Lower lobe of right lung (tissue), 2 donors: ENCODE measurements at regions not wholly inside any gene's neighbourhood (a gene's known extent, or its start where the extent isn't known, plus 50 kb on each side); places are given as distances from the start of the nearest gene placed in this dataset.

Experiments
- ATAC-seq, 2 donors: fragments of 200-7000 bp; cut with Tn5 transposase; one replicate each; pipeline ENCODE4 v1.9.1; 2020 to 2022; ENCODE audit warnings: mild to moderate bottlenecking in 2 of 2, moderate library complexity in 2 of 2
- DNase-seq: peaks from one replicate; pipeline ENCODE4 v3.0.0-alpha.2; 2020
- H3K27ac ChIP-seq: fragments of 200-600 bp; one replicate; pipeline ENCODE4 v1.8.0; 2022
- H3K27me3 ChIP-seq: fragments of 200-600 bp; one replicate; pipeline ENCODE4 v1.8.0; 2022; ENCODE audit warnings: low read depth
- H3K36me3 ChIP-seq: fragments of 200-600 bp; one replicate; pipeline ENCODE4 v1.8.0; 2022; ENCODE audit warnings: mild to moderate bottlenecking
- H3K4me1 ChIP-seq: fragments of 200-600 bp; one replicate; pipeline ENCODE4 v1.8.0; 2022
- H3K4me3 ChIP-seq: fragments of 200-600 bp; one replicate; pipeline ENCODE4 v1.8.0; 2022; ENCODE audit warnings: mild to moderate bottlenecking
- H3K9me3 ChIP-seq: fragments of 200-600 bp; one replicate; pipeline ENCODE4 v1.8.0; 2022
- CTCF ChIP-seq: fragments of 200-600 bp; IDR thresholded peaks from one replicate; pipeline ENCODE4 v1.8.0; 2022; ENCODE audit warnings: antibody characterized with exemption, mild to moderate bottlenecking
- intact Hi-C: fragments of 100-400 bp; cut with DNase I; formaldehyde crosslinking; loops from one replicate; pipeline ENCODE4 v1.11.0; 2022
- donor health status: DM: no; HTN: yes; CAD: no; lungs with severe emphysema.

GRCh38 chr14:54226103-54226502 lies 170.7 kb upstream of the CDKN3 start:
- no peak for ATAC-seq
- TF ChIP-seq CTCF: no peak

GRCh38 chr14:54226558-54226957 lies 170.2 kb upstream of the CDKN3 start:
- intact Hi-C loops: no loop called here
- no peaks in the 10 kb centered on the region for H3K4me1 ChIP-seq
- H3K27me3 ChIP-seq: peaks cover 3% of the 10 kb centered on the region
- H3K27ac ChIP-seq: no peak overlapping the region
- H3K9me3 ChIP-seq: no peaks in the 10 kb centered on the region
- ATAC-seq: no peak
- TF ChIP-seq CTCF: no peak
- DNase-seq: no peak
- no peaks in the 10 kb centered on the region for H3K36me3 ChIP-seq
- no peak overlapping the region for H3K4me3 ChIP-seq

More at GRCh38 chr14:54226103-54226502, 170.7 kb upstream of the CDKN3 start:
- Histone ChIP-seq H3K4me1 (no peaks in the 10 kb centered on the region), H3K9me3 (no peaks in the 10 kb centered on the region), H3K4me3 (no peak overlapping the region), H3K27ac (no peak overlapping the region), H3K27me3 (peaks cover 7% of the 10 kb centered on the region), H3K36me3 (no peaks in the 10 kb centered on the region)
- no peak for DNase-seq
- intact Hi-C loops: no loop called here

DNA sequence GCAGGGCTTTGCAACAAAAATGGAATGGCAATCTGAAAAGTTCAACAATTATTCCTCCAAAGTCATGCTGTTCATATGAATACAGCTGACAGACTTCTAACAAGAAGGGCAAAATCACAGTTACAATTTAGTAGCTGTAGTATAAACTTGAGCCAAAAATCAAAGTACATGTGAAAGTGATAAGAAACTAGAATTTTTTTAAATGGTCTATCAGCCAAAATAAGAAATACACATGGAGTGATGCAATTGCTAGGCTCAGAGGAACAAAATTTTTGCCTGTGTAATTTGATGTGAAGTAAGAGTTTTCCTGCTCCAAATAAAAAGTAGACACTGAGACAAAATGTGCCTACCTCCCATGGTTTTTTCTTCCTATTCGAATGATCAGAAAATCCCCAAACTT lies 167.7 kb upstream of the CDKN3 start:
- Histone ChIP-seq H3K4me1 (no peaks in the 10 kb centered on the region), H3K4me3 (no peak overlapping the region), H3K36me3 (no peaks in the 10 kb centered on the region), H3K27ac (no peak overlapping the region), H3K27me3 (no peaks in the 10 kb centered on the region), H3K9me3 (no peaks in the 10 kb centered on the region)
- ATAC-seq (no peak), DNase-seq (no peak)
- intact Hi-C loops: no loop called here
- TF ChIP-seq CTCF: no peak

- Histone ChIP-seq H3K9me3 (no peaks in the 10 kb centered on the region), H3K4me1 (no peaks in the 10 kb centered on the region), H3K27me3 (no peaks in the 10 kb centered on the region), H3K4me3 (no peak overlapping the region), H3K36me3 (no peaks in the 10 kb centered on the region), H3K27ac (no peak overlapping the region)
- intact Hi-C loops: no loop called here
- DNase-seq (no peak), ATAC-seq (no peak)
- no peak for TF ChIP-seq CTCF
Observed at GRCh38 chr14:54230645-54231044, 166.2 kb upstream of the CDKN3 start.

GRCh38 chr14:54232735-54233134 lies 164.1 kb upstream of the CDKN3 start:
- Histone ChIP-seq H3K36me3 (no peaks in the 10 kb centered on the region), H3K27ac (no peak overlapping the region), H3K27me3 (no peaks in the 10 kb centered on the region), H3K4me1 (no peaks in the 10 kb centered on the region), H3K4me3 (no peak overlapping the region), H3K9me3 (no peaks in the 10 kb centered on the region)
- intact Hi-C loops: no loop called here
- DNase-seq: no peak
- no peak for ATAC-seq
- TF ChIP-seq CTCF: no peak

DNA sequence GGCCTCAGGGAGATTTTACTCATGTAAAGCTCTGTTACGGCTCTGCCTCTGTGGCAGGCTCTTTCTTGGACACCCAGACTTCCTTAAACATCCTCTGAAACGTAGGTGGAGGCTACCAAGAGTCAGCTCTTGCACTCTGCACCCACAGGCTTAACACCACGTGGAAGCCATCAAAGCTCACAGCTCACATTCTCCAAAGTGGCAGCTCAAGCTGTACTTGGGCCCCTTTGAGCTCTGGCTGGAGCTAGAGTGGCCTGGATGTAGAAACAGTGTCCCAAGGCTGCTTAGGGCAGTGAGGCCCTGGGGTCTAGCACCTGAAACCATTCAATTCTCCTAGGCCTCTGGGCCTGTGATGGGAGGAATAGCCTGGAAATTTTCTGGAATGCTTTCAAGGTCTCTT lies 155.3 kb upstream of the CDKN3 start:
- DNase-seq (no peak), ATAC-seq (no peak)
- Histone ChIP-seq H3K4me1 (no peaks in the 10 kb centered on the region), H3K27me3 (no peaks in the 10 kb centered on the region), H3K9me3 (no peaks in the 10 kb centered on the region), H3K27ac (no peak overlapping the region), H3K4me3 (no peak overlapping the region), H3K36me3 (no peaks in the 10 kb centered on the region)
- no peak for TF ChIP-seq CTCF
- intact Hi-C loops: no loop called here
